ENCODE measurements at regions not wholly inside any gene's neighbourhood (a gene's known extent, or its start where the extent isn't known, plus 50 kb on each side); places are given as distances from the start of the nearest gene placed in this dataset.

GRCh38 chr6:14065350-14065749, 52.2 kb upstream of the CD83 start:
- Histone ChIP-seq H3K9me3 (ENCODE audit: insufficient read depth, low read depth, low read length) (no peaks in the 10 kb centered on the region), H3K27ac (ENCODE audit: low read depth, low read length) (no peak overlapping the region), H3K4ac (ENCODE audit: low read depth, low read length) (no peak overlapping the region), H4K12ac (ENCODE audit: low read depth, low read length) (no peak overlapping the region), H3K9ac (ENCODE audit: low read length) (no peak overlapping the region), H3K4me2 (ENCODE audit: low read length) (no peak overlapping the region), H3K79me1 (ENCODE audit: low read length) (no peaks in the 10 kb centered on the region), H2BK120ac (ENCODE audit: insufficient read depth, low read length, poor library complexity) (no peak overlapping the region), H3K23ac (ENCODE audit: low read length) (no peak overlapping the region), H2AK5ac (ENCODE audit: low read length) (no peak overlapping the region), H3K14ac (ENCODE audit: low read length) (no peak overlapping the region), H2BK12ac (ENCODE audit: low read length) (no peak overlapping the region), H3K27me3 (ENCODE audit: insufficient read depth, low read length) (no peaks in the 10 kb centered on the region), H4K91ac (ENCODE audit: low read depth, low read length) (no peak overlapping the region), H4K8ac (ENCODE audit: low read depth, low read length) (no peak overlapping the region), H3K4me3 (ENCODE audit: low read depth, low read length) (no peak overlapping the region), H3K4me1 (ENCODE audit: control insufficient read depth in 1 of 2, insufficient read depth in 2 of 2, low read length in 2 of 2) (no peaks in the 10 kb centered on the region), H2AFZ (ENCODE audit: insufficient read depth, low read length, poor library complexity) (no peak overlapping the region), H3K18ac (ENCODE audit: low read length) (no peak overlapping the region), H3K79me2 (ENCODE audit: control insufficient read depth, insufficient read depth, low read length, poor library complexity) (no peaks in the 10 kb centered on the region), H2BK5ac (ENCODE audit: low read depth, low read length, poor library complexity) (no peak overlapping the region), H3K36me3 (ENCODE audit: control insufficient read depth in 1 of 2, insufficient read depth in 2 of 2, low read length in 2 of 2) (no peaks in the 10 kb centered on the region)
- no CpG with 5 or more reads among the region's 1 CpG for WGBS (ENCODE audit: extremely low coverage, insufficient coverage, insufficient read length)
- no peak for DNase-seq

- Histone ChIP-seq H3K4me3 (ENCODE audit: low read depth, low read length) (no peak overlapping the region), H2BK12ac (ENCODE audit: low read length) (no peak overlapping the region), H3K27me3 (ENCODE audit: insufficient read depth, low read length) (no peaks in the 10 kb centered on the region), H2AK5ac (ENCODE audit: low read length) (no peak overlapping the region), H2AFZ (ENCODE audit: insufficient read depth, low read length, poor library complexity) (no peak overlapping the region), H3K18ac (ENCODE audit: low read length) (no peak overlapping the region), H4K12ac (ENCODE audit: low read depth, low read length) (no peak overlapping the region), H3K23ac (ENCODE audit: low read length) (no peak overlapping the region), H3K36me3 (ENCODE audit: control insufficient read depth in 1 of 2, insufficient read depth in 2 of 2, low read length in 2 of 2) (no peaks in the 10 kb centered on the region), H3K9ac (ENCODE audit: low read length) (no peak overlapping the region), H3K79me1 (ENCODE audit: low read length) (no peaks in the 10 kb centered on the region), H2BK120ac (ENCODE audit: insufficient read depth, low read length, poor library complexity) (no peak overlapping the region), H3K14ac (ENCODE audit: low read length) (no peak overlapping the region), H3K4me2 (ENCODE audit: low read length) (no peak overlapping the region), H4K8ac (ENCODE audit: low read depth, low read length) (no peak overlapping the region), H4K91ac (ENCODE audit: low read depth, low read length) (no peak overlapping the region), H3K79me2 (ENCODE audit: control insufficient read depth, insufficient read depth, low read length, poor library complexity) (no peaks in the 10 kb centered on the region), H2BK5ac (ENCODE audit: low read depth, low read length, poor library complexity) (no peak overlapping the region), H3K9me3 (ENCODE audit: insufficient read depth, low read depth, low read length) (no peaks in the 10 kb centered on the region), H3K27ac (ENCODE audit: low read depth, low read length) (no peak overlapping the region), H3K4ac (ENCODE audit: low read depth, low read length) (no peak overlapping the region), H3K4me1 (ENCODE audit: control insufficient read depth in 1 of 2, insufficient read depth in 2 of 2, low read length in 2 of 2) (no peaks in the 10 kb centered on the region)
- DNase-seq, result peak in 1 of 2 donors; percentile 82
- WGBS (ENCODE audit: extremely low coverage, insufficient coverage, insufficient read length), result no CpG with 5 or more reads among the region's 5 CpGs
These were observed 50.7 kb upstream of the CD83 start for GRCh38 chr6:14066782-14067406.

- Histone ChIP-seq H2BK5ac (ENCODE audit: low read depth, low read length, poor library complexity) (no peak overlapping the region), H3K36me3 (ENCODE audit: control insufficient read depth in 1 of 2, insufficient read depth in 2 of 2, low read length in 2 of 2) (no peaks in the 10 kb centered on the region), H3K4me3 (ENCODE audit: low read depth, low read length) (no peak overlapping the region), H3K4me2 (ENCODE audit: low read length) (no peak overlapping the region), H4K8ac (ENCODE audit: low read depth, low read length) (no peak overlapping the region), H4K12ac (ENCODE audit: low read depth, low read length) (no peak overlapping the region), H2BK120ac (ENCODE audit: insufficient read depth, low read length, poor library complexity) (no peak overlapping the region), H3K9ac (ENCODE audit: low read length) (no peak overlapping the region), H2AFZ (ENCODE audit: insufficient read depth, low read length, poor library complexity) (no peak overlapping the region), H3K79me2 (ENCODE audit: control insufficient read depth, insufficient read depth, low read length, poor library complexity) (no peaks in the 10 kb centered on the region), H3K27ac (ENCODE audit: low read depth, low read length) (no peak overlapping the region), H4K91ac (ENCODE audit: low read depth, low read length) (no peak overlapping the region), H3K14ac (ENCODE audit: low read length) (no peak overlapping the region), H3K4ac (ENCODE audit: low read depth, low read length) (no peak overlapping the region), H3K18ac (ENCODE audit: low read length) (no peak overlapping the region), H3K23ac (ENCODE audit: low read length) (no peak overlapping the region), H3K27me3 (ENCODE audit: insufficient read depth, low read length) (no peaks in the 10 kb centered on the region), H2BK12ac (ENCODE audit: low read length) (no peak overlapping the region), H3K79me1 (ENCODE audit: low read length) (no peaks in the 10 kb centered on the region), H2AK5ac (ENCODE audit: low read length) (no peak overlapping the region), H3K4me1 (ENCODE audit: control insufficient read depth in 1 of 2, insufficient read depth in 2 of 2, low read length in 2 of 2) (no peaks in the 10 kb centered on the region), H3K9me3 (ENCODE audit: insufficient read depth, low read depth, low read length) (no peaks in the 10 kb centered on the region)
- no CpG with 5 or more reads among the region's 3 CpGs for WGBS (ENCODE audit: extremely low coverage, insufficient coverage, insufficient read length)
- no peak for DNase-seq
These were observed 49.9 kb upstream of the CD83 start for GRCh38 chr6:14067656-14068055.

All from trophoblast cell (in vitro differentiated cells and primary cell).